ENCODE measurements at regions not wholly inside any gene's neighbourhood (a gene's known extent, or its start where the extent isn't known, plus 50 kb on each side); places are given as distances from the start of the nearest gene placed in this dataset.

DNA sequence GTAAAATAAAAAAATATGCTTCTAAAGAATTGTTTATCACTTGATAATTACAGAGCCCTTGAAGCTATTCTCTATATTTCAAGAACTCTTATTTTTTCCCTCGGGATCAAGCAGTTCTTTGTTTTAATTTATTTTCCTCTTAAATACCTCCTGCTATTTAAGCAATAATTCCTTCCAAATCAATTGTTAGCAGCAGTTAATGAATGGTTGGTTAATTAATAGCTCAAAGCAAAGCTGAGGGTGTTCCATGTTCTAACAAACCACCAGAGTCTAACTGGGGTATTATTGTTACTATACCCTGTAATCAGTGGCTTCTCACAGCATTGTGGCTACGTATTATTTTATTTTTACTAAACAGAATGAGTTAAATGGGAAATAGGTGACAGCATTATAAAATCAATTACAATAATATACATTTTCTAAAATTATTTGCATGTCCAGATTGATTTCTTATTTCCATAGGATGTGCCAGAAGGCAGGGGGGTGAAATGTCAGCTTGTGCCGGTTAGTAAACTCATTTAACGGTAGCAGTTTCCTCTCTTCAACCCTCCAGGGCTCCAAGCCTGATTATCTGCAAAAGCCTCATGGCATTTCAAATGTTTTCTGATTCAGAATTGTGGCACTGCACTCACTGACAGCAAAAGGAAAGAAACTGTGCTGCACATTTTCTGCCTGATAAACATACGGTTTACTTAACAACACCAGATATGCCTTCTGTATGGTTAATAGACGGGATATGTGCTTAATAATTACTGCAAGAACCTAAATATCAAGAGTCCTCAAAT, 286.9 kb upstream of the EMCN start:
- no peak for DNase-seq

DNA sequence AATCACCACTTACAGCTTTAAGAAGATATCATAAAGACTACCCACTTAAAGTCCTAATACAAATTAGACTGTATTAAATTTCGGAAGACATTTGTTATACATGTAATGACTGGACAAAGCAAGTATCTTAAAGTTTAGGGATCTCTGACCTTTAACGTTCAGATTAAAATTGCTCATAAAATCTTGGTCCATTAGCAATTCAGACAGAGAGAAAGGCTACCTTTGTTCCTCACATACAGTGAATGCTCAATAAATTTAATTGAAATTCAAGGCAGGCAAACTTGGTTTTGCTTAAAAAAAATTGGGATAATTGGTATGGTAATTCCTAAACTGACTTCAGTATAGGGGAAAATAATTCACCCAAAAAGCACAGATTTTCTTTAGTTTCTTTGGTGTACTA, 285.9 kb upstream of the EMCN start:
- no peak for DNase-seq

DNA sequence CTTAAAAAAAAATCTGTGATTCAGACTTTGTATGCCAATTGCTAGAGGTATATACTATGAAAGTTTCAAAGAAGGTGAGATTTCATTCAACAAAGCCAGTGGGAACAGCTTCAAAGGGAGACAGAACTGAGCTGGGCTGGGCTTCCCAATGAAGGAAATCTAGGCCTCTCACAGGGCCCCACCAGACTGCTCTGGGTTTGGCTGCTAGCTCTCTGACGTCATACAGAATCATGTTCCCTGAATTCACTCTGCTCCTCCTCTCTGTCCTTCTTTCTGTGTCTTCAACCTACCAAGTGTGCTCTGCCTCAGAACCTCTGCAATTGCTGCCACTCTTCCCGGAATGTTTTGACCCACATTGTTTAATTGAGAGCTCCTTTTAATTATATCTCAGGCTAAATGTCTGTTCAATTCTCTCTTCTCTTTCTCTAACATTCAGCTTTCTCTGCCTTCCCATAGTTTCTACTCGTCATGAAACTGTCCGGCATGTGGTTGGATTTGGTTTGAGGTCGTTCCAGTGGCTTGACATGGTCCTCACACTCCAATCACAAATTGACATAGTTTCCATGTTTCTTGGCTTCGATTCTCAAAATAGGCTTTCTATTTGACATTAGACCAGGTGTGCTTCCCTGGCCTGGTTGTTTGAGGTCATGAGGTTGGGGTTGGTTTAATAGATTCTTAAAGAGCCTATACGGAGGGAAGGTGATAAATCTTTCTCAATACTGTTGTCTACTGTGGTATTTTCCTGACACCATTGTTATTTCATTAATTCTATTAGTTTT, 282.1 kb upstream of the EMCN start:
- DNase-seq, result no peak

DNA sequence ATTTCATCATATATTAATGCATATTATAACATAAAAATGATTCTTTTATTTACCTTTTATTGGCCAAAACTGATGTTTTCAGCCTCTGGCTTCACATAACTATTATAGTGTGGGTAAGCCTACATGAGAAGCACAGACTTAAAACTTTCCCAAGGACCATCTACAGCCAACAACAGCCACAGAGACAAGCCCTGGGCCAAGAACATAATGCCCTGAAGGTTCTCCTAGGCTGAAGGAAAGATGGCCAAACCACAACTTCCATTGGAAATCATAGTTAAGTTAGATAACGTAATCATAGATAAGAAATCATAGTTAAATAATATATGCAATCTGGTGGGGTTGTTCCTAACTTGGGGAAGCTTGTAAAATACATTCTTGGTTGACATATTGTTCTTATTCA, 280.0 kb upstream of the EMCN start:
- DNase-seq, result no peak

DNA sequence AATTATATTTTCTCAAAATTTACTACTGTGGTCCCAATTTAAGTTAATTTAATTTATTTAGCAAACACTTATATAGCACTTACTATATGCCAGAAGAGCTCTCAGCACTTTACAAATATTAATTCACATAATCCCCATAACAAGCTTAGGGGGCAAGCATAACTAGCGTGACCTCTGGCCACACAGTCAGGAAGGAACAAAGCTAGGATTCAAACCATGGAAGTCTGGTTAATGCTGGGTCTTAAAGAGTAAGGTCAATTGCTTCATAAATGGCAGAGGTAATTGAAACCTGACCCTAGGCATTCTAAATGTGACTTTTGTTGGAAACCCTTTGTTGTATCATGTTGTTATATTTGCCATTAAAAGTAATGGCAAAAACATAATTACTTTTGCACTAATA, 279.5 kb upstream of the EMCN start:
- no peak for DNase-seq

DNA sequence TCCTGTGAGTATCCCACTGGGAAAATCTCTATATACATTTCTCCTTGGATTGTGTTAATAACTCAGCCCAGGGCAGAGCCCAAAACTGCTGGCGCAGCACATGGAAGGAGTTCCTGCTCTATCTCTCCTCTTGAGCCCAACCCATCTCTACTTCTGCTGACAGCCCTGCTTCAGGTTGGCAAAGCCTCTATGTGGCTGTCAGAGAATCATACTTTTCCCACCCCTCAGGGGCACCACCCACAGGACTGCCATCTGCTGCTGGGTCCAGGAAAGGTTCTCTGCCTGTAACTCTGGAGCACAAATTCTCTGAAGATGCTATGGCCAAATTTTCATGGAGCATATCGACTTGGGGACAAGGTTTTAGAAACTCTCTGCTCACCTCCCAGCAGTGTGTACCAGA, 278.5 kb upstream of the EMCN start:
- DNase-seq, result no peak

DNA sequence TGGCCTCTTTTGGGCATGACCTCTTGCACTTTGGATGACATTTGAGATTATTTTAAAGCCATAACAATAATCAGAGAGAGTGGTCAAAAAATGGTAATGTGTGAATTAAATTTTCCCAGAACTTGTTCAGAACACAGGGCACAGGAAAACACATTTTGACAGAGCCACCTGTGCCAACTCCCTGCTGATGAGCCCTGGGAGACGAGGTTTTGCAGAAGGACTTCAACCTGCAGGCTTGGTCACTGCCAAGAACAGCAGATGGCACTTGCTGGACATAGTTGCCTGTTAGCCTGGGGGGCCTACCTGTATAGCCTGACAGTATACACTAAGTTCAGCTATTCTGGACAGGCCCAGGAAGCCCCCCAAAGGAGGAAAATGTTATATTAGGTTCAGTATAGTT, 277.8 kb upstream of the EMCN start:
- DNase-seq, result no peak

DNA sequence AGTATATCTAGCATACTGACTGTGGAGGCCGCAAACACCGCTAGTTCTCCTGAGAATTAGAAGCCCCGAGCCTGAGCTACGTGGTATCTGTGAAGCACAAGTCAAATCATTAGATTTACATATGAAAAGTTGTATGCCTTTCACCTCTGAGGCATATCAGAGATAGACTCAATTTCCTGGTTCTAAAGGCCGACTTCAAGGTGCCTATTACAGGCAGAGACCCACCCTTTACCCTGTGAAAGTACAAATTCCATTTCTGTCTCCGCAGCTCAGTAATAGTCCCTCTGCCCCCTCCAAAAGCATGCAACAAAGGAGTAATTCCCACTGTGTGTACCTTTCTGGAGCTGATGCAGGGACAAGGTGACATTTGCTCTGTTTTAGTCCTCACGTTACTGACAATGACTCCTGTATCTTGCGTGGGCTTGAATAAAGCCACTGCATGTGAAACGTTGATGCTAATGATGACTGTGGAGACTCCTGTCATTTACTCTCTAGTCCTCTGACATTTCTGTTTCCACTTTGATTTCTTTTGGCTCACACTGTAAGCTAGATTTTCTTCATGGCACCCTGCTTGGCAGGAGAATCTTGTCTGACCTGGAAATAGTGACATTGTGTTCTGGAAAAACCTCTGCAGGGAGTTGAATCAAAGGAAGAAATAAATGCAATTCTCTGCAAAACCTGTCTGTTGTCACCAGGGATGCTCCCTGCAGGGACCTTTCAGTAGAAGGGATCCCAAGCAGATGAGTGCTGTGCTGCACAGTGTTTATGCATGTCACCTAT, 273.2 kb upstream of the EMCN start:
- DNase-seq, result no peak

DNA sequence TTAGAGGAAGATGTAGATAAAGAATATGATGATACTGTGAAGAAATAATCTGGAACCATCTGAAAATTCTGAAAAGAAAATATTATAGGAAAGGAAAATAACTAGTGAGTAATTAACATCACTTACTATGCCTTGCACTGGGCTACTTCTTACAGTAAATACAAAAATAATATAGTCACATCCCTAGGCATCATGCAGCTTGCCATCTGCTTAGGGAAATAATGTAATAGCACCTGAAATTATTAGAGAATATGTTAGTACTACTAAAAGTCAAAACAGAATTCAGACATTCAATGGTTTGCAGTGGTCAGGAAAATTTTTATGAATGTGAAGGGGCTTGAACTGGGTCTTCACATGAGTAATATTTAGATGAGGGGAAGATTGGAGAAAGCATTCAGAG, 272.2 kb upstream of the EMCN start:
- DNase-seq, result no peak

DNA sequence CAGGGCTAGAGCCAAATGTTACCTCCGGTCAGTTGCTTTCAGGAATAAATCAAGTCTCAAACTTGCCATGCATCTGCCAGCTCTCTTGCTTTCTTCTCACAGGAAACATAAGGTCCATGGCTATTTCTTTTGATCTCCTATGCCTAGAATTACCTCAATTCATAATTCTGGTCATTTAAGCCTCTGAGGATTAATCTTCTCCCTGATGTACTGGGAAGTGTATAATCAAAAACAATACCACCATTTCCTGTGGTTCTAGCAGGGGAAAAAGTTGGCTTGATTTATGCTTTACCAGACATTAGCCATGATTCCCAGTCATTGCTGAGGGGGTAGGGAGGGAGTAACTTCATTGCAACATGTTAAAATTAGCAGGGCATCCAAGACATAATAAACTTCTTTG, 268.7 kb upstream of the EMCN start:
- no peak for DNase-seq

DNA sequence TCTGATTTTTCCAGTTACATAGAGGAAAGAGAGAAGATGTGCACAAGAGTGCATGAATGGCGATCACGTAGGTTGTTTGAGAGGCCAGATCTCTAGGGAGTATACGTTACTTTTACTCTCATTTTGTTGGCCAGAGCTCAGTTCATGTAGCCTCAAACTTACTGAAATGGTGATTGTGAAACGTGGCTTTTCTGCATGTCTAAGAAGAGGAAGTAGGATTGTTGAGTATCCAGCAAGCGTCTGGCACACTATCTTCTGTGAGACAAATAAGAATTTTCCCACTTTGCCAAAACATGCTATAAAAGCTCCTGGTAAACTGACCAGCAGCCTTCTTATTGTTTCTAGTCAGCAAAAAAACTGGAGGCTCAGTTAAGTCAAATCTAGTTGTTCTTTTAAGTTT, 264.5 kb upstream of the EMCN start:
- no peak for DNase-seq

DNA sequence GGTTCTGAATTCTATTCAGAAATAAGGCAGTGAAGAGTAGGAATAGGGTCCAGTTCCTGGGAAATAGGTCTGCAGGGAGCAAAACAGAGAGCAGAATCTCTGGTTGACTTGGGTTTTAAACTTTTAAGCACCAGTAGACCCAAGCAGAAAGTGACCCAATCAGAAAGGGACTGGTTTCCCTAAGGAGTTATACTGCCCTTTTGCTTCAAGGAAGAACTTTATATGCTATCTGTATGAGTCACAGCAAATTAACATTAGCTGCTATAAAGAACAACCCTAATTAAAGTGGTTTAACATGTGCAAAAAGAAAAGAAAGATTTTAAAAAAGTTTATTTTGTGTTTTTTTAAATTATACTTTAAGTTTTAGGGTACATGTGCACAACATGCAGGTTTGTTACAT, 263.6 kb upstream of the EMCN start:
- no peak for DNase-seq

DNA sequence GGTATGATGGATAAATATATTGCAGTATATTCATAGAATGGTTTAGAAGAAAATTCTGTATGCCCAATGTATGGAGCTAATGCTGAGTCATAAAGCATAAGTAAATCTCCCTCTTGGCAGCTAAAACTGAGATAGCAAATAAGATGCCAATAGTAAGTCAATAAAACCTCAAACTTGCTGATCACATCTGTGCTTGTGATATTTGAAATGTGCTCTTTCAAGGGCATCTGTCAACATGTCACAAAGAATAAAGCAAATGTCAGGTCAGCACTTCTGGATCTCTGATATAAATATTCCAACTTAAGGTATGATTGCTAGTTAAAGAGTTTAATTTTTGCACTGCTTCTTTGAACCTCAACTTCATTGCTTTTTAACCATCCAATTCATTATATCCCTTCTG, 262.3 kb upstream of the EMCN start:
- DNase-seq, result no peak

DNA sequence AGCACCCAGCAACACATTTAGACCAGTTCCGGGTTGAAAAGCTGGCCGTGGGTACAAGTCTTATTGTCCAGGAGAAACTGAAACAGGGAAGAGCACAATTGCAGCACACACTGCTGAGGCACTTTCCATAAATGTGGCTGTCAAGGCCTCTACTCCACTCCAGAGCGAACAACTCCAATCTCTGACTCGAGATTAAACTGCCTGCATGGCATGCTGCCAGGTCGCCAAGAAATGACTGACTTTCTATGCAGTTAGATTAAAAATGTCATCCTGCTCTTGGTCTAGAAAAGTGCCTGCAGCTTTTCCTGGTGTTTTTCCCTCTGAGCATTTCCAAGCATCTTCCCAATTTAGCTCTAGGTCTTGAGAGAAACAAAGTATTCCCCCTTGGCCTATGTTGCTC, 260.6 kb upstream of the EMCN start:
- DNase-seq, result no peak

DNA sequence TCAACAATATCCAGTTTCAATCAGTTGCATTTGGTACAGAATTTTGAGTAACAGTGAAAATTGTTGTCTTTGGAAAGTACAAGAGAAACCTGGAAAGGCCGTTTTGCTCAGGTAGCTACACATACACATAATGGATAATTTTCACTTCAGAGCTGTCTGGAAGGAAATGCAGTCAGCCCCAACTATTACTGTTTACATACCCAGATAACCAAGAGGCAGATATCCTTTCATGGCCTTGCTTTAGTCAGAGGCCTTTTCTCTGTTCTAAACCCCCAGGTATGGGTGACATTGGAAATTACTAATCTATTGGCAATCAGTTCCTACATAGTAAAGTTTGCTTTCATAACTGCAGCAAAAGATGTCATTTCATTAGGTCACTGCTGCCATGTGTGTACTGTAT, 244.9 kb upstream of the EMCN start:
- DNase-seq, result no peak

DNA sequence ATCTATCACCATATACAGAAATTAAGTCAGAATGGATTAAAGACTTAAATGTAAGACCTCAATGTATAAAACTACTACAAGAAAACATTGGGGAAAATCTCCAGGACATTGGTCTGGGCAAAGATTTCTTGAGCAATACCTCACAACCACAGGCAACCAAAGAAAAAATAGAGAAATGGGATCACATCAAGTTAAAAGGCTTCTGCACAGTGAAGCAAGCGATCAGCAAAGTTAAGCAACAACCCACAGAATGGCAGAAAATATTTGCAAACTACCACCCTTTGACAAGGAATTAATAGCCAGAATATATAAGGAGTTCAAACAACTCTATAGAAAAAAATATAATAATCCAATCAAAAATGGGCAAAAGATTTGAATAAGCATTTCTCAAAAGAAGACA, 236.9 kb upstream of the EMCN start:
- no peak for DNase-seq

DNA sequence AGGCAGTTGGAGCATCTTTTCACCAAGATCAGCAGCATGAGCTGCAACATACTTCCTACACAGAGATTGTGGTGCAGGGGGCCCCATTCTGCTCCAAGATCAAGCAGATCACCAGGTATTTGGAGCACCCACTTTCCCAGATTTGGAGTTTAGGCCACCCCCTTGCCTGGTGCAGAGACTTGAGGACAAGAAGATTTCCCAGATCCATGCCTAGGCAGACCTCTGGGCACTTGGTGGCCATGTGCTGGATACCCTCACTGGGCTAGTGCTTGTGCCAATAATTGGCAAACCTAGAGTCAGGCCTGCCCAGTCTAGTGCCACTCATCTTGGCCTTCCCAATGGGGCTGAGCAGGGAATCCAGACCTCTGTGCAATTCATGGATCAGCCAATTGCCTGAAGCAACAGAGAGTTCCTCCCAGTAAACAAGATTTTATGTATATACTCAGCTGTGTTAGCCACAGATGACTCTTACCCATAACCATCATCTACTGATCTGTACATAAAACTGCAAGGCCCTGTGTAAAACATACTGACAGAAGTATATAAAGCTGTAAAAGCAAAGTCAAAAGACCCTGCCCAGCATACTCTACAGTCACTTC, 228.4 kb upstream of the EMCN start:
- no peak for DNase-seq

DNA sequence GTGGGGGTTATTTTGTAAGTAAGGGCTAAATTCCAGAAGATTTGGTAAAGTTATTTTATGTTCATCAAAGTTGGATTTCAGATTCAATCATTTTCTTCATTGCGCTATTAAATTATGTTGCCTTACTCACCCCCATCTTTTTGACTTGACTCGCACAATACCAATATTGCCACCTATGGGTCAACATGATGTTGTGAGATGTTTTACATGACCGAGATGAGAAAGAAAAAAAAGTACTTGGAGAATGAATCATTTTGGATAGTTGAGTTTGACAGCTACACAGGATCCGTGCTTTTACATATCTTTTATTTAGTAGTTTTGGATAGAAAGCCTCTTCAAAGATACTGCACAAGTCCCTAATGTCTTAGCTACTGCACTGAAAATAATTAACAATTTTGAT, 224.2 kb upstream of the EMCN start:
- DNase-seq, result no peak

DNA sequence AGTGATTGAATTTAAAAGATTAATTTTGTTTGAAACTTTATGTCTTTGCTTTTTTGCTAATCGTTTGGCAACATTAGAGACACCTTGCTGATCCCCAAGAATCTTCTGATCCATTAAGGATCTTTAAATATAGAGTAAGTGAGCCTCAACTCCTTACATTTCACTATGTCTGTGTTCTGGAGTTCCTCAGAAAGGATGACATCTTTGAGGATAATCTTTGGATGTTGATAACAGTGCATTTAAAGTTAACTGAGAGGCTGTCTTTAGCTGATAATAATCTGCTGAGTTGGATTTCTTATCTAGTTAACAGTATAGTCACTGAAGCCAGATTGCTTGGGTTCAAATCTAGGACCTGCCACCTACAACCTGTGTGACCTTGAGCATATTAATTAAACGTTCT, 221.6 kb upstream of the EMCN start:
- no peak for DNase-seq

DNA sequence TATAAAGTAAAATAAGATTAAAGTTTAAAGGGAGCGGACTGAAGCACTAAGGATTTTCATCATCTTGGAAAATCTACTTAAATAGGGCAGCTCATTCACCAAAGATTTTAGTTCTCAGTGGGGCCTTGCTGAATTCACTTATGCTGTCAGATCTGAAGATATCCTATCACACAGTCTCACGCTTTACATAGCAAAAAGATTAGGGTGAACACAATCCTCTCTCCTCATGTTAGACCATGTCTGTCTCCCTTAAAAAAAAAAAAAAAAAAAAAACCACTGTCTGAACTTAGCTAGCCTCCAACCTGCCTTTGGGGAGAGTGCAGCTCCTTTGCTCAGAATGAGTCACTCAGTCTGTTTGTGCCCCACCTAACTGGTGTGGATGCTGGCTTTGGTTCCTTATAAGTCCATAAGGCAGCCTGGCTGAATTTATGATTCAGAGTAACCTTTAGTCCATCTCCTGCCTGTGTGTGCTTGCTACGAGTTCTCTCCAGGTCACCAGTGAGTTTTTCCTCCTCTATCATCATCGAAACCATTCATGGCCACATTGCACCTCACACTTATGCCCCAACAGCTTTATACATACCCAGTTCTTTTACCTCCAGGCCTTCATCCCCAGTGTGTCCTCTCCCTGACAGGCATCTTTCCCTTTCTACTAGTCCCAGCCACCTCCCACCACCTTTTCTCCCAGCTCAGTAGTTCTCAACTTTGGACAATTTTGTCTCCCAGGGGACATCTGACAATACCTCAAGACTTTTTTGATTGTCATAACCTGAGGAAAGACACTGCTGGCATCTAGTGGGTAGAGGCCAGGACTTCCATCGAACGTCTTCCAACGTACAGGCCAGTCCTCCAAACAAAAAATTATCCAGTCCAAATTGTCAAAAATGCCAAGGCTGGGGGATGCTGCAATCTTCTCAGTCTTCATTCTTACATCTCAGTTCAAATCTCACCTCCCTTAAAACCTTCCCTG, 220.7 kb upstream of the EMCN start:
- no peak for DNase-seq

Measured in muscle of arm (tissue), 1 donor.